GM12891 (cell line): ENCODE measurements at regions not wholly inside any gene's neighbourhood (a gene's known extent, or its start where the extent isn't known, plus 50 kb on each side); places are given as distances from the start of the nearest gene placed in this dataset.

ENCODE experiments used
- PAX5 ChIP-seq: IDR thresholded peaks from 2 replicates; pipeline ENCODE4 v1.6.1; 2011; ENCODE audit warnings: low read length, moderate library complexity, mild to moderate bottlenecking; ENCODE audit not compliant: insufficient read depth, severe bottlenecking
- POLR2A ChIP-seq: IDR thresholded peaks from 2 replicates; pipeline ENCODE4 v1.6.1; 2011; ENCODE audit warnings: low read depth, low read length, control low read depth
- POLR2AphosphoS5 ChIP-seq: IDR thresholded peaks from 2 replicates; pipeline ENCODE4 v1.6.1; 2011; ENCODE audit warnings: low read depth, low read length, control low read depth

- TF ChIP-seq POLR2A = no peak
- no peak for TF ChIP-seq POLR2AphosphoS5
- TF ChIP-seq PAX5 = no peak
These were observed 645.4 kb upstream of the MIR17HG start for GRCh38 chr13:90702050-90702449.
